ENCODE measurements at regions not wholly inside any gene's neighbourhood (a gene's known extent, or its start where the extent isn't known, plus 50 kb on each side); places are given as distances from the start of the nearest gene placed in this dataset.

- no peaks in the 10 kb centered on the region for H3K27me3 Mint-ChIP-seq (ENCODE audit: low read depth)
- peaks cover 3% of the 10 kb centered on the region for H3K9me3 Mint-ChIP-seq
- no peak overlapping the region for H3K4me3 Mint-ChIP-seq
- no peaks in the 10 kb centered on the region for H3K36me3 Mint-ChIP-seq (ENCODE audit: low read depth)
- no peak overlapping the region for H3K27ac Mint-ChIP-seq (ENCODE audit: unreplicated experiment)
- H3K4me1 Mint-ChIP-seq, result peaks cover 4% of the 10 kb centered on the region
- TF ChIP-seq CTCF (conservative IDR thresholded peaks at IDR 0.05), result no peak
- no peak for DNase-seq (ENCODE audit: low read depth, low spot score)
Measured at GRCh38 chr10:76647301-76647700, 990.3 kb downstream of the KCNMA1 start.

DNA sequence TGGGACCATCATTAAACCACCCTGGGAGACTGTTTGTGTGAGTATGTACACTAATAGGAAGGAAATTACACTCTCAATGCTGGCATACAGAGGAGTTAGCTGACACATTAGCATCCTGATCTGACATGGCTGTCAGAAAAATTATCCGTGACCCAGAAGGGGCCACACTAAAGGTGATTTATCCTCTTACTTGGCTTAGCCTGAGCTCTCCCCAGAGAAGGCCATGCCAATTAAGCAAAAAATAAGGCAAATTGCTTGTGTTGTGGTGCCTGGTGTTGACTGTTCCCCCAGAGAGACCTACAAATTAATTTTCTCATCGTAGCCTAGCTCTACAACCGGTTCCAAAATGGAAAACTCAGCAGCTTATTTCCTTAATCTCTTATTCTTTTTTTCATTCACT, 992.3 kb downstream of the KCNMA1 start:
- no peak overlapping the region for H3K27ac Mint-ChIP-seq (ENCODE audit: unreplicated experiment)
- no peak for DNase-seq (ENCODE audit: low read depth, low spot score)
- TF ChIP-seq CTCF (conservative IDR thresholded peaks at IDR 0.05), result no peak
- H3K4me1 Mint-ChIP-seq, result peaks cover 13% of the 10 kb centered on the region
- H3K4me3 Mint-ChIP-seq, result no peak overlapping the region
- H3K27me3 Mint-ChIP-seq (ENCODE audit: low read depth), result no peaks in the 10 kb centered on the region
- H3K9me3 Mint-ChIP-seq, result peaks cover 3% of the 10 kb centered on the region
- no peaks in the 10 kb centered on the region for H3K36me3 Mint-ChIP-seq (ENCODE audit: low read depth)

GRCh38 chr10:76644476-76644875, 993.1 kb downstream of the KCNMA1 start:
- H3K27me3 Mint-ChIP-seq (ENCODE audit: low read depth), result no peaks in the 10 kb centered on the region
- H3K4me3 Mint-ChIP-seq, result no peak overlapping the region
- H3K27ac Mint-ChIP-seq (ENCODE audit: unreplicated experiment), result no peak overlapping the region
- H3K36me3 Mint-ChIP-seq (ENCODE audit: low read depth), result no peaks in the 10 kb centered on the region
- peaks cover 13% of the 10 kb centered on the region for H3K4me1 Mint-ChIP-seq
- no peak for DNase-seq (ENCODE audit: low read depth, low spot score)
- no peak for TF ChIP-seq CTCF (conservative IDR thresholded peaks at IDR 0.05)
- peaks cover 2% of the 10 kb centered on the region for H3K9me3 Mint-ChIP-seq

- Mint-ChIP-seq H3K4me1 (peaks cover 9% of the 10 kb centered on the region), H3K9me3 (no peaks in the 10 kb centered on the region), H3K36me3 (ENCODE audit: low read depth) (no peaks in the 10 kb centered on the region), H3K4me3 (no peak overlapping the region), H3K27me3 (ENCODE audit: low read depth) (no peaks in the 10 kb centered on the region), H3K27ac (ENCODE audit: unreplicated experiment) (no peak overlapping the region)
- DNase-seq (ENCODE audit: low read depth, low spot score), result no peak
- no peak for TF ChIP-seq CTCF (conservative IDR thresholded peaks at IDR 0.05)
Measured at GRCh38 chr10:76643511-76643911, 994.1 kb downstream of the KCNMA1 start.

GRCh38 chr10:76642358-76642757, 995.2 kb downstream of the KCNMA1 start:
- H3K27me3 Mint-ChIP-seq (ENCODE audit: low read depth), result no peaks in the 10 kb centered on the region
- H3K4me3 Mint-ChIP-seq, result no peak overlapping the region
- no peak for TF ChIP-seq CTCF (conservative IDR thresholded peaks at IDR 0.05)
- no peak for DNase-seq (ENCODE audit: low read depth, low spot score)
- H3K4me1 Mint-ChIP-seq, result peaks cover 9% of the 10 kb centered on the region
- H3K27ac Mint-ChIP-seq (ENCODE audit: unreplicated experiment), result no peak overlapping the region
- H3K36me3 Mint-ChIP-seq (ENCODE audit: low read depth), result no peaks in the 10 kb centered on the region
- no peaks in the 10 kb centered on the region for H3K9me3 Mint-ChIP-seq

GRCh38 chr10:76641215-76641614, 996.4 kb downstream of the KCNMA1 start:
- DNase-seq (ENCODE audit: low read depth, low spot score), result no peak
- no peak overlapping the region for H3K27ac Mint-ChIP-seq (ENCODE audit: unreplicated experiment)
- H3K27me3 Mint-ChIP-seq (ENCODE audit: low read depth), result no peaks in the 10 kb centered on the region
- no peaks in the 10 kb centered on the region for H3K9me3 Mint-ChIP-seq
- no peaks in the 10 kb centered on the region for H3K36me3 Mint-ChIP-seq (ENCODE audit: low read depth)
- no peak overlapping the region for H3K4me3 Mint-ChIP-seq
- H3K4me1 Mint-ChIP-seq, result peaks cover 9% of the 10 kb centered on the region
- TF ChIP-seq CTCF (conservative IDR thresholded peaks at IDR 0.05), result no peak

All from neural crest cell (in vitro differentiated cells).